ENCODE measurements at regions not wholly inside any gene's neighbourhood (a gene's known extent, or its start where the extent isn't known, plus 50 kb on each side); places are given as distances from the start of the nearest gene placed in this dataset.

- WGBS, 2 experiments (ENCODE audit: insufficient coverage in 1 of 2, insufficient read length in 1 of 2) = no CpG with 5 or more reads among the region's 1 CpG
Measured at GRCh38 chr2:171225989-171226388, 65.3 kb upstream of the TLK1 start.

GRCh38 chr2:171225302-171225980 is 64.7 kb upstream of the TLK1 start:
- DNase-seq = no peak
- no peaks in the 10 kb centered on the region for H3K4me1 ChIP-seq (ENCODE audit: control insufficient read depth, insufficient read depth, low read length)
- no peak overlapping the region for H3K27ac Mint-ChIP-seq

More at GRCh38 chr2:171225989-171226388, 65.3 kb upstream of the TLK1 start:
- H3K9ac ChIP-seq (ENCODE audit: extremely low read depth, low read length, poor library complexity, severe bottlenecking) = no peak overlapping the region
- H3K27ac ChIP-seq (ENCODE audit: low read depth, low read length) = no peak overlapping the region
- no peaks in the 10 kb centered on the region for H3K36me3 ChIP-seq (ENCODE audit: control insufficient read depth, insufficient read depth, low read length)
- H3K4me1 ChIP-seq (ENCODE audit: control insufficient read depth, insufficient read depth, low read length) = no peaks in the 10 kb centered on the region
- DNase-seq = no peak
- TF ChIP-seq CTCF (conservative IDR thresholded peaks at IDR 0.05) = no peak
- H3K4me3 ChIP-seq (ENCODE audit: low read length) = no peak overlapping the region
- Mint-ChIP-seq H3K4me3 (no peak overlapping the region), H3K27ac (no peak overlapping the region), H3K27me3 (ENCODE audit: insufficient read depth) (no peaks in the 10 kb centered on the region), H3K36me3 (ENCODE audit: low read depth) (peaks cover 2% of the 10 kb centered on the region), H3K4me1 (no peaks in the 10 kb centered on the region), H3K9me3 (peaks cover 13% of the 10 kb centered on the region)
- H3K27me3 ChIP-seq (ENCODE audit: control insufficient read depth, insufficient read depth, low read length, poor library complexity, severe bottlenecking) = no peaks in the 10 kb centered on the region
- H3K9me3 ChIP-seq (ENCODE audit: control insufficient read depth, low read length) = peaks cover 10% of the 10 kb centered on the region

DNA sequence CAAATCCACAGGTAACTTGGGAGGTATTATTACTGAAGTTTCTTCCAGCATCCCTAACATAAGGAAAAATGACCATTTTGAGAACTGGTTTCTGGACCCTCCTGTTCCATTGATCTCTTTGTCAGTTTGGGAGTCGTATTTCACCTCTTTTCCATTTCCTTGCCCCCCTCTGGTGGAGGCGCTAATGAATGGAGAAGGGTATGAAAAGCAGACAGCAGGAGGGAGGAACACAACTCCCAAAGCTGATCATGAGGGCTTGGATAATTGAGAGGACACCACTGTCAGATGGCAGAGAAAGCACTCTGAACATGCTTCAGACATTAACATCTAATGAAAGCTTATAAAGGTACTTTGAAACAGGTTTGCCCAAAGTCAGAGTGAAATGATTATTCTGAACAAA is 56.6 kb upstream of the TLK1 start:
- 42% methylated on average over 2 of the region's 2 CpGs; no CpG with 5 or more reads in 1 of the 2 experiments for WGBS, 2 experiments (ENCODE audit: insufficient coverage in 1 of 2, insufficient read length in 1 of 2)
- peaks cover 16% of the 10 kb centered on the region for H3K4me1 Mint-ChIP-seq
- no peak for TF ChIP-seq CTCF (conservative IDR thresholded peaks at IDR 0.05)
- Histone ChIP-seq H3K27ac (ENCODE audit: low read depth, low read length) (no peak overlapping the region), H3K27me3 (ENCODE audit: control insufficient read depth, insufficient read depth, low read length, poor library complexity, severe bottlenecking) (no peaks in the 10 kb centered on the region), H3K4me1 (ENCODE audit: control insufficient read depth, insufficient read depth, low read length) (no peaks in the 10 kb centered on the region), H3K9me3 (ENCODE audit: control insufficient read depth, low read length) (peaks cover 17% of the 10 kb centered on the region), H3K36me3 (ENCODE audit: control insufficient read depth, insufficient read depth, low read length) (no peaks in the 10 kb centered on the region), H3K4me3 (ENCODE audit: low read length) (no peak overlapping the region), H3K9ac (ENCODE audit: extremely low read depth, low read length, poor library complexity, severe bottlenecking) (no peak overlapping the region)
- no peak overlapping the region for H3K27ac Mint-ChIP-seq
- peaks cover 2% of the 10 kb centered on the region for H3K36me3 Mint-ChIP-seq (ENCODE audit: low read depth)
- DNase-seq = peak; percentile 70
- H3K27me3 Mint-ChIP-seq (ENCODE audit: insufficient read depth) = no peaks in the 10 kb centered on the region
- peaks cover 21% of the 10 kb centered on the region for H3K9me3 Mint-ChIP-seq
- no peak overlapping the region for H3K4me3 Mint-ChIP-seq

More at GRCh38 chr2:171225302-171225980, 64.7 kb upstream of the TLK1 start:
- no peak overlapping the region for H3K27ac ChIP-seq (ENCODE audit: low read depth, low read length)
- H3K36me3 Mint-ChIP-seq (ENCODE audit: low read depth) = peaks cover 2% of the 10 kb centered on the region
- 92 to 100% methylated on average over 1 to 2 of the region's 3 CpGs for WGBS, 2 experiments (ENCODE audit: insufficient coverage in 1 of 2, insufficient read length in 1 of 2)
- peaks cover 13% of the 10 kb centered on the region for H3K9me3 Mint-ChIP-seq
- peak; percentile 32 for TF ChIP-seq CTCF (conservative IDR thresholded peaks at IDR 0.05)
- no peaks in the 10 kb centered on the region for H3K36me3 ChIP-seq (ENCODE audit: control insufficient read depth, insufficient read depth, low read length)
- no peaks in the 10 kb centered on the region for H3K27me3 Mint-ChIP-seq (ENCODE audit: insufficient read depth)
- H3K4me3 Mint-ChIP-seq = no peak overlapping the region
- H3K4me1 Mint-ChIP-seq = no peaks in the 10 kb centered on the region
- no peak overlapping the region for H3K4me3 ChIP-seq (ENCODE audit: low read length)
- H3K27me3 ChIP-seq (ENCODE audit: control insufficient read depth, insufficient read depth, low read length, poor library complexity, severe bottlenecking) = no peaks in the 10 kb centered on the region
- no peak overlapping the region for H3K9ac ChIP-seq (ENCODE audit: extremely low read depth, low read length, poor library complexity, severe bottlenecking)
- peaks cover 10% of the 10 kb centered on the region for H3K9me3 ChIP-seq (ENCODE audit: control insufficient read depth, low read length)

Data from endodermal cell (in vitro differentiated cells).